ENCODE measurements at regions not wholly inside any gene's neighbourhood (a gene's known extent, or its start where the extent isn't known, plus 50 kb on each side); places are given as distances from the start of the nearest gene placed in this dataset.

DNA sequence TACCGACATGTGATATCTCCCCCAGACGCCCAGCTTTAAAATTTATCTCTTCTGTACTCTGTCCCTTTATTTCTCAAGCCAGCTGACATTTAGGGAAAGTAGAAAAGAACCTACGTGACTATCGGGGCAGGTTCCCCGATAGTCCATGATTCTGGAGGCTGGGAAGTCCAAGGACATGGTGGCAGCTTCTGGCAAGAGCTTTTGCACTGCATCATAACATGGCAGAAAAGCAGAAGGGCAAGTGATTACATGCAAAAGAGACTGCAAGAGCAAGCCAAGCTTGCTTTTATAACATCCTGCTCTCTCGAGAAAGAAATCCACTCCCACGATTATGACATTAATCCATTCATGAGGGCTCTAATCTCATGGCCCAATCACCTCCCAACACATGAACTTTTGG is 113.2 kb downstream of the CD164 start:
- no TSS peak for BruUV-seq (replicated peaks)
- in situ Hi-C loops (cut with HindIII; ENCODE audit: low pct_unique_long_range_greater_than_20kb, low sequenced_read_pairs): no loop called here
- H3K4me1 ChIP-seq (ENCODE audit: control insufficient read depth, insufficient read depth, low read length): no peaks in the 10 kb centered on the region
- no peak for DNase-seq (ENCODE audit: low read depth, low spot score)
- no peak for TF ChIP-seq SIN3A (IDR thresholded peaks at IDR 0.05; ENCODE audit: borderline replicate concordance, insufficient read depth, low read depth, low read length)
- TF ChIP-seq, protein P1, sequence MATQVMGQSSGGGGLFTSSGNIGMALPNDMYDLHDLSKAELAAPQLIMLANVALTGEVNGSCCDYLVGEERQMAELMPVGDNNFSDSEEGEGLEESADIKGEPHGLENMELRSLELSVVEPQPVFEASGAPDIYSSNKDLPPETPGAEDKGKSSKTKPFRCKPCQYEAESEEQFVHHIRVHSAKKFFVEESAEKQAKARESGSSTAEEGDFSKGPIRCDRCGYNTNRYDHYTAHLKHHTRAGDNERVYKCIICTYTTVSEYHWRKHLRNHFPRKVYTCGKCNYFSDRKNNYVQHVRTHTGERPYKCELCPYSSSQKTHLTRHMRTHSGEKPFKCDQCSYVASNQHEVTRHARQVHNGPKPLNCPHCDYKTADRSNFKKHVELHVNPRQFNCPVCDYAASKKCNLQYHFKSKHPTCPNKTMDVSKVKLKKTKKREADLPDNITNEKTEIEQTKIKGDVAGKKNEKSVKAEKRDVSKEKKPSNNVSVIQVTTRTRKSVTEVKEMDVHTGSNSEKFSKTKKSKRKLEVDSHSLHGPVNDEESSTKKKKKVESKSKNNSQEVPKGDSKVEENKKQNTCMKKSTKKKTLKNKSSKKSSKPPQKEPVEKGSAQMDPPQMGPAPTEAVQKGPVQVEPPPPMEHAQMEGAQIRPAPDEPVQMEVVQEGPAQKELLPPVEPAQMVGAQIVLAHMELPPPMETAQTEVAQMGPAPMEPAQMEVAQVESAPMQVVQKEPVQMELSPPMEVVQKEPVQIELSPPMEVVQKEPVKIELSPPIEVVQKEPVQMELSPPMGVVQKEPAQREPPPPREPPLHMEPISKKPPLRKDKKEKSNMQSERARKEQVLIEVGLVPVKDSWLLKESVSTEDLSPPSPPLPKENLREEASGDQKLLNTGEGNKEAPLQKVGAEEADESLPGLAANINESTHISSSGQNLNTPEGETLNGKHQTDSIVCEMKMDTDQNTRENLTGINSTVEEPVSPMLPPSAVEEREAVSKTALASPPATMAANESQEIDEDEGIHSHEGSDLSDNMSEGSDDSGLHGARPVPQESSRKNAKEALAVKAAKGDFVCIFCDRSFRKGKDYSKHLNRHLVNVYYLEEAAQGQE (IDR thresholded peaks at IDR 0.05; ENCODE audit: insufficient read depth in 1 of 2, low read depth in 2 of 2, low read length in 1 of 2): no peak
- TF ChIP-seq POLR2AphosphoS5 (IDR thresholded peaks at IDR 0.05; ENCODE audit: low read depth, low read length): no peak
- TF ChIP-seq TCF7L2 (IDR thresholded peaks at IDR 0.05; ENCODE audit: low read depth, low read length): no peak
- TF ChIP-seq CTCF (IDR thresholded peaks at IDR 0.05): no peak
- no peak for ATAC-seq
- POLR2A ChIA-PET: no interaction called here
- CTCF ChIA-PET: no interaction called here
- H3K4me3 ChIP-seq (ENCODE audit: low read depth in 2 of 2, low read length in 2 of 2): no peak overlapping the region
- peaks cover 8% of the 10 kb centered on the region; the same call in 1 of the 2 replicates for H3K27me3 ChIP-seq (ENCODE audit: control insufficient read depth, insufficient read depth, low read length)
- peaks cover 3% of the 10 kb centered on the region; the same call in 1 of the 2 replicates for H3K9me3 ChIP-seq (ENCODE audit: control insufficient read depth, insufficient read depth, low read depth, low read length)
- intact Hi-C loops (cut with micrococcal nuclease; ENCODE audit: unreplicated experiment): no loop called here
- H3K36me3 ChIP-seq (ENCODE audit: control insufficient read depth, insufficient read depth, low read length): no peaks in the 10 kb centered on the region
- no peak overlapping the region for H3K27ac ChIP-seq (ENCODE audit: low read length)

GRCh38 chr6:109265530-109265929 is 116.7 kb downstream of the CD164 start:
- H3K36me3 ChIP-seq (ENCODE audit: control insufficient read depth, insufficient read depth, low read length): no peaks in the 10 kb centered on the region
- no TSS peak for BruUV-seq (replicated peaks)
- ChIA-PET POLR2A (no interaction called here), CTCF (no interaction called here)
- H3K27me3 ChIP-seq (ENCODE audit: control insufficient read depth, insufficient read depth, low read length): no peaks in the 10 kb centered on the region; the same call in 1 of the 2 replicates
- TF ChIP-seq POLR2AphosphoS5 (IDR thresholded peaks at IDR 0.05; ENCODE audit: low read depth, low read length) (no peak), CTCF (IDR thresholded peaks at IDR 0.05) (no peak), TCF7L2 (IDR thresholded peaks at IDR 0.05; ENCODE audit: low read depth, low read length) (no peak), SIN3A (IDR thresholded peaks at IDR 0.05; ENCODE audit: borderline replicate concordance, insufficient read depth, low read depth, low read length) (no peak)
- TF ChIP-seq, protein P1 (IDR thresholded peaks at IDR 0.05; ENCODE audit: insufficient read depth in 1 of 2, low read depth in 2 of 2, low read length in 1 of 2): no peak
- intact Hi-C loops (cut with micrococcal nuclease; ENCODE audit: unreplicated experiment) (no loop called here), in situ Hi-C loops (cut with HindIII; ENCODE audit: low pct_unique_long_range_greater_than_20kb, low sequenced_read_pairs) (no loop called here)
- DNase-seq (ENCODE audit: low read depth, low spot score) (no peak), ATAC-seq (no peak)
- no peaks in the 10 kb centered on the region for H3K4me1 ChIP-seq (ENCODE audit: control insufficient read depth, insufficient read depth, low read length)
- no peak overlapping the region for H3K27ac ChIP-seq (ENCODE audit: low read length)
- no peak overlapping the region for H3K4me3 ChIP-seq (ENCODE audit: low read depth in 2 of 2, low read length in 2 of 2)
- H3K9me3 ChIP-seq (ENCODE audit: control insufficient read depth, insufficient read depth, low read depth, low read length): peaks cover 3% of the 10 kb centered on the region; the same call in 1 of the 2 replicates
